GM23338 (cell line): ENCODE measurements at regions not wholly inside any gene's neighbourhood (a gene's known extent, or its start where the extent isn't known, plus 50 kb on each side); places are given as distances from the start of the nearest gene placed in this dataset.

ENCODE experiments used
- ATAC-seq: fragments of 200-7000 bp; cut with Tn5 transposase; 3 replicates; pipeline ENCODE4 v1.9.1; 2020
- DNase-seq: peaks from one replicate; pipeline ENCODE4 v3.0.0-alpha.2; 2015; ENCODE audit warnings: low spot score
- H2AFZ ChIP-seq: fragments of 200-600 bp; sonication (generic); 2 replicates; pipeline ENCODE4 v1.8.0; 2016; ENCODE audit warnings: antibody characterized with exemption, mild to moderate bottlenecking, moderate library complexity
- H3F3A ChIP-seq: fragments of 200-600 bp; sonication (generic); replicated peaks from 2 replicates; pipeline ENCODE4 v1.8.0; 2017; ENCODE audit warnings: antibody characterized with exemption, mixed run types, low read depth
- H3K27ac ChIP-seq: fragments of 200-600 bp; sonication (generic); 2 replicates; pipeline ENCODE4 v1.6.1; 2016; ENCODE audit warnings: low read depth
- H3K27me3 ChIP-seq: fragments of 200-600 bp; sonication (generic); 2 replicates; pipeline ENCODE4 v1.8.0; 2016; ENCODE audit warnings: mild to moderate bottlenecking, mixed run types, moderate library complexity; ENCODE audit not compliant: insufficient read depth
- H3K36me3 ChIP-seq: fragments of 200-600 bp; sonication (generic); 2 replicates; pipeline ENCODE4 v1.8.0; 2016; ENCODE audit warnings: mild to moderate bottlenecking; ENCODE audit not compliant: insufficient read depth
- H3K4me1 ChIP-seq: fragments of 200-600 bp; sonication (generic); 2 replicates; pipeline ENCODE4 v1.8.0; 2016; ENCODE audit warnings: mild to moderate bottlenecking, moderate library complexity; ENCODE audit not compliant: insufficient read depth
- H3K4me2 ChIP-seq: fragments of 200-600 bp; sonication (generic); 2 replicates; pipeline ENCODE4 v1.7.1; 2017; ENCODE audit warnings: mixed run types
- H3K4me3 ChIP-seq: fragments of 200-600 bp; sonication (generic); 2 replicates; pipeline ENCODE4 v1.6.1; 2016; ENCODE audit warnings: mixed run types
- H3K79me2 ChIP-seq: fragments of 200-600 bp; sonication (generic); replicated peaks from 2 replicates; pipeline ENCODE4 v1.8.0; 2017; ENCODE audit warnings: mild to moderate bottlenecking; ENCODE audit not compliant: insufficient read depth
- H3K9me2 ChIP-seq: fragments of 200-600 bp; sonication (generic); 2 replicates; pipeline ENCODE4 v1.8.0; 2017; ENCODE audit not compliant: insufficient read depth
- H4K20me1 ChIP-seq: fragments of 200-600 bp; sonication (generic); replicated peaks from 2 replicates; pipeline ENCODE4 v1.8.0; 2017; ENCODE audit warnings: mild to moderate bottlenecking; ENCODE audit not compliant: insufficient read depth
- H3K27ac Mint-ChIP-seq: 2 replicates; pipeline ENCODE4 v1.8.0; 2020; ENCODE audit warnings: inconsistent platforms, mild to moderate bottlenecking, moderate library complexity, mixed read lengths
- H3K27me3 Mint-ChIP-seq: 3 replicates; pipeline ENCODE4 v1.8.0; 2022; ENCODE audit warnings: low read depth, mild to moderate bottlenecking, moderate library complexity, mixed read lengths, inconsistent platforms; ENCODE audit not compliant: insufficient read depth, poor library complexity
- H3K36me3 Mint-ChIP-seq: 3 replicates; pipeline ENCODE4 v1.8.0; 2021; ENCODE audit warnings: low read depth, mild to moderate bottlenecking, inconsistent platforms, moderate library complexity, mixed read lengths
- H3K4me1 Mint-ChIP-seq: 3 replicates; pipeline ENCODE4 v1.8.0; 2020; ENCODE audit warnings: mild to moderate bottlenecking, inconsistent platforms, mixed read lengths
- H3K4me3 Mint-ChIP-seq: 3 replicates; pipeline ENCODE4 v1.8.0; 2021; ENCODE audit warnings: moderate library complexity, mild to moderate bottlenecking, inconsistent platforms, mixed read lengths
- H3K9me3 Mint-ChIP-seq: 3 replicates; pipeline ENCODE4 v1.8.0; 2020; ENCODE audit warnings: moderate library complexity, mild to moderate bottlenecking, inconsistent platforms, mixed read lengths
- CREB1 ChIP-seq: fragments of 250-450 bp; sonication (Bioruptor Pico); IDR thresholded peaks from 2 replicates; pipeline ENCODE4 v1.5.0; 2020; ENCODE audit warnings: low read depth, mild to moderate bottlenecking, moderate library complexity
- ETS1 ChIP-seq: IDR thresholded peaks from 2 replicates; pipeline ENCODE4 v1.6.1; 2016; ENCODE audit warnings: antibody characterized with exemption
- EZH2 ChIP-seq: fragments of 200-600 bp; sonication (generic); IDR thresholded peaks from one replicate; pipeline ENCODE4 v1.8.0; 2017; ENCODE audit warnings: antibody characterized with exemption, mild to moderate bottlenecking, low read depth; ENCODE audit not compliant: unreplicated experiment
- EZH2phosphoT487 ChIP-seq: fragments of 200-600 bp; sonication (generic); IDR thresholded peaks from one replicate; pipeline ENCODE4 v1.8.1; 2018; ENCODE audit warnings: antibody characterized with exemption; ENCODE audit not compliant: unreplicated experiment
- JUNB ChIP-seq: IDR thresholded peaks from one replicate; pipeline ENCODE4 v1.6.1; 2016; ENCODE audit warnings: antibody characterized with exemption; ENCODE audit not compliant: unreplicated experiment
- NANOG ChIP-seq: IDR thresholded peaks from 2 replicates; pipeline ENCODE4 v1.6.1; 2016; ENCODE audit warnings: antibody characterized with exemption, borderline replicate concordance
- POLR2AphosphoS5 ChIP-seq: IDR thresholded peaks from 2 replicates; pipeline ENCODE4 v1.6.1; 2016; ENCODE audit warnings: antibody characterized with exemption, low read depth
- STAT1 ChIP-seq: IDR thresholded peaks from one replicate; pipeline ENCODE4 v1.6.1; 2016; ENCODE audit warnings: antibody characterized with exemption; ENCODE audit not compliant: unreplicated experiment
- ZNF114 ChIP-seq: fragments of 250-450 bp; sonication (Bioruptor Pico); IDR thresholded peaks from 2 replicates; pipeline ENCODE4 v1.5.0; 2020; ENCODE audit warnings: mild to moderate bottlenecking, moderate library complexity
- ZNF331 ChIP-seq: fragments of 250-450 bp; sonication (Bioruptor Pico); IDR thresholded peaks from 2 replicates; pipeline ENCODE4 v1.5.0; 2020; ENCODE audit warnings: low read depth, mild to moderate bottlenecking, moderate library complexity
- TF ChIP-seq, protein P1 (sequence below), 2 experiments: fragments of 200-600 bp in 1 of 2; sonication (generic) in 1 of 2; conservative IDR thresholded peaks; 2 replicates each; pipeline versions ENCODE4 v1.5.1 to v1.6.1; 2016 to 2017; ENCODE audit warnings: antibody characterized with exemption in 2 of 2, low read depth in 2 of 2, mild to moderate bottlenecking in 2 of 2, moderate library complexity in 1 of 2
- TF ChIP-seq, protein P2 (sequence below): fragments of 250-450 bp; sonication (Bioruptor Pico); IDR thresholded peaks from 2 replicates; pipeline ENCODE4 v1.5.0; 2020; ENCODE audit warnings: mild to moderate bottlenecking, moderate library complexity
- TF ChIP-seq, protein P3 (sequence below): IDR thresholded peaks from one replicate; pipeline ENCODE4 v1.6.1; 2018; ENCODE audit warnings: antibody characterized with exemption; ENCODE audit not compliant: unreplicated experiment

GRCh38 chr15:36392676-36393266 is 186.7 kb upstream of the CDIN1 start:
- H3K27ac ChIP-seq, result no peak overlapping the region
- Mint-ChIP-seq H3K4me3 (no peak overlapping the region), H3K27me3 (no peaks in the 10 kb centered on the region), H3K36me3 (no peaks in the 10 kb centered on the region), H3K27ac (no peak overlapping the region), H3K9me3 (no peaks in the 10 kb centered on the region), H3K4me1 (no peaks in the 10 kb centered on the region)
- H3K79me2 ChIP-seq, result no peaks in the 10 kb centered on the region
- no peaks in the 10 kb centered on the region for H3K9me2 ChIP-seq
- H3K4me2 ChIP-seq, result no peak overlapping the region
- TF ChIP-seq, protein P1, sequence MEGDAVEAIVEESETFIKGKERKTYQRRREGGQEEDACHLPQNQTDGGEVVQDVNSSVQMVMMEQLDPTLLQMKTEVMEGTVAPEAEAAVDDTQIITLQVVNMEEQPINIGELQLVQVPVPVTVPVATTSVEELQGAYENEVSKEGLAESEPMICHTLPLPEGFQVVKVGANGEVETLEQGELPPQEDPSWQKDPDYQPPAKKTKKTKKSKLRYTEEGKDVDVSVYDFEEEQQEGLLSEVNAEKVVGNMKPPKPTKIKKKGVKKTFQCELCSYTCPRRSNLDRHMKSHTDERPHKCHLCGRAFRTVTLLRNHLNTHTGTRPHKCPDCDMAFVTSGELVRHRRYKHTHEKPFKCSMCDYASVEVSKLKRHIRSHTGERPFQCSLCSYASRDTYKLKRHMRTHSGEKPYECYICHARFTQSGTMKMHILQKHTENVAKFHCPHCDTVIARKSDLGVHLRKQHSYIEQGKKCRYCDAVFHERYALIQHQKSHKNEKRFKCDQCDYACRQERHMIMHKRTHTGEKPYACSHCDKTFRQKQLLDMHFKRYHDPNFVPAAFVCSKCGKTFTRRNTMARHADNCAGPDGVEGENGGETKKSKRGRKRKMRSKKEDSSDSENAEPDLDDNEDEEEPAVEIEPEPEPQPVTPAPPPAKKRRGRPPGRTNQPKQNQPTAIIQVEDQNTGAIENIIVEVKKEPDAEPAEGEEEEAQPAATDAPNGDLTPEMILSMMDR (conservative IDR thresholded peaks at IDR 0.05; ENCODE audit: low read depth in 2 of 2), result no peak
- TF ChIP-seq, protein P2, sequence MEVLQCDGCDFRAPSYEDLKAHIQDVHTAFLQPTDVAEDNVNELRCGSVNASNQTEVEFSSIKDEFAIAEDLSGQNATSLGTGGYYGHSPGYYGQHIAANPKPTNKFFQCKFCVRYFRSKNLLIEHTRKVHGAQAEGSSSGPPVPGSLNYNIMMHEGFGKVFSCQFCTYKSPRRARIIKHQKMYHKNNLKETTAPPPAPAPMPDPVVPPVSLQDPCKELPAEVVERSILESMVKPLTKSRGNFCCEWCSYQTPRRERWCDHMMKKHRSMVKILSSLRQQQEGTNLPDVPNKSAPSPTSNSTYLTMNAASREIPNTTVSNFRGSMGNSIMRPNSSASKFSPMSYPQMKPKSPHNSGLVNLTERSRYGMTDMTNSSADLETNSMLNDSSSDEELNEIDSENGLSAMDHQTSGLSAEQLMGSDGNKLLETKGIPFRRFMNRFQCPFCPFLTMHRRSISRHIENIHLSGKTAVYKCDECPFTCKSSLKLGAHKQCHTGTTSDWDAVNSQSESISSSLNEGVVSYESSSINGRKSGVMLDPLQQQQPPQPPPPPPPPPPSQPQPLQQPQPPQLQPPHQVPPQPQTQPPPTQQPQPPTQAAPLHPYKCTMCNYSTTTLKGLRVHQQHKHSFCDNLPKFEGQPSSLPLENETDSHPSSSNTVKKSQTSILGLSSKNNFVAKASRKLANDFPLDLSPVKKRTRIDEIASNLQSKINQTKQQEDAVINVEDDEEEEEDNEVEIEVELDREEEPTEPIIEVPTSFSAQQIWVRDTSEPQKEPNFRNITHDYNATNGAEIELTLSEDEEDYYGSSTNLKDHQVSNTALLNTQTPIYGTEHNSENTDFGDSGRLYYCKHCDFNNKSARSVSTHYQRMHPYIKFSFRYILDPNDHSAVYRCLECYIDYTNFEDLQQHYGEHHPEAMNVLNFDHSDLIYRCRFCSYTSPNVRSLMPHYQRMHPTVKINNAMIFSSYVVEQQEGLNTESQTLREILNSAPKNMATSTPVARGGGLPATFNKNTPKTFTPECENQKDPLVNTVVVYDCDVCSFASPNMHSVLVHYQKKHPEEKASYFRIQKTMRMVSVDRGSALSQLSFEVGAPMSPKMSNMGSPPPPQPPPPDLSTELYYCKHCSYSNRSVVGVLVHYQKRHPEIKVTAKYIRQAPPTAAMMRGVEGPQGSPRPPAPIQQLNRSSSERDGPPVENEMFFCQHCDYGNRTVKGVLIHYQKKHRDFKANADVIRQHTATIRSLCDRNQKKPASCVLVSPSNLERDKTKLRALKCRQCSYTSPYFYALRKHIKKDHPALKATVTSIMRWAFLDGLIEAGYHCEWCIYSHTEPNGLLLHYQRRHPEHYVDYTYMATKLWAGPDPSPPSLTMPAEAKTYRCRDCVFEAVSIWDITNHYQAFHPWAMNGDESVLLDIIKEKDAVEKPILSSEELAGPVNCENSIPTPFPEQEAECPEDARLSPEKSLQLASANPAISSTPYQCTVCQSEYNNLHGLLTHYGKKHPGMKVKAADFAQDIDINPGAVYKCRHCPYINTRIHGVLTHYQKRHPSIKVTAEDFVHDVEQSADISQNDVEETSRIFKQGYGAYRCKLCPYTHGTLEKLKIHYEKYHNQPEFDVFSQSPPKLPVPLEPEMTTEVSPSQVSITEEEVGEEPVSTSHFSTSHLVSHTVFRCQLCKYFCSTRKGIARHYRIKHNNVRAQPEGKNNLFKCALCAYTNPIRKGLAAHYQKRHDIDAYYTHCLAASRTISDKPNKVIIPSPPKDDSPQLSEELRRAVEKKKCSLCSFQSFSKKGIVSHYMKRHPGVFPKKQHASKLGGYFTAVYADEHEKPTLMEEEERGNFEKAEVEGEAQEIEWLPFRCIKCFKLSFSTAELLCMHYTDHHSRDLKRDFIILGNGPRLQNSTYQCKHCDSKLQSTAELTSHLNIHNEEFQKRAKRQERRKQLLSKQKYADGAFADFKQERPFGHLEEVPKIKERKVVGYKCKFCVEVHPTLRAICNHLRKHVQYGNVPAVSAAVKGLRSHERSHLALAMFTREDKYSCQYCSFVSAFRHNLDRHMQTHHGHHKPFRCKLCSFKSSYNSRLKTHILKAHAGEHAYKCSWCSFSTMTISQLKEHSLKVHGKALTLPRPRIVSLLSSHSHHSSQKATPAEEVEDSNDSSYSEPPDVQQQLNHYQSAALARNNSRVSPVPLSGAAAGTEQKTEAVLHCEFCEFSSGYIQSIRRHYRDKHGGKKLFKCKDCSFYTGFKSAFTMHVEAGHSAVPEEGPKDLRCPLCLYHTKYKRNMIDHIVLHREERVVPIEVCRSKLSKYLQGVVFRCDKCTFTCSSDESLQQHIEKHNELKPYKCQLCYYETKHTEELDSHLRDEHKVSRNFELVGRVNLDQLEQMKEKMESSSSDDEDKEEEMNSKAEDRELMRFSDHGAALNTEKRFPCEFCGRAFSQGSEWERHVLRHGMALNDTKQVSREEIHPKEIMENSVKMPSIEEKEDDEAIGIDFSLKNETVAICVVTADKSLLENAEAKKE (CRISPR knock-in tag), result no peak
- no peak for TF ChIP-seq STAT1
- TF ChIP-seq ZNF114 (CRISPR knock-in tag), result no peak
- no peak for TF ChIP-seq CREB1 (CRISPR knock-in tag)
- no peak for TF ChIP-seq ZNF331 (CRISPR knock-in tag)
- TF ChIP-seq EZH2phosphoT487, result no peak
- no peak for TF ChIP-seq NANOG
- TF ChIP-seq, protein P3, sequence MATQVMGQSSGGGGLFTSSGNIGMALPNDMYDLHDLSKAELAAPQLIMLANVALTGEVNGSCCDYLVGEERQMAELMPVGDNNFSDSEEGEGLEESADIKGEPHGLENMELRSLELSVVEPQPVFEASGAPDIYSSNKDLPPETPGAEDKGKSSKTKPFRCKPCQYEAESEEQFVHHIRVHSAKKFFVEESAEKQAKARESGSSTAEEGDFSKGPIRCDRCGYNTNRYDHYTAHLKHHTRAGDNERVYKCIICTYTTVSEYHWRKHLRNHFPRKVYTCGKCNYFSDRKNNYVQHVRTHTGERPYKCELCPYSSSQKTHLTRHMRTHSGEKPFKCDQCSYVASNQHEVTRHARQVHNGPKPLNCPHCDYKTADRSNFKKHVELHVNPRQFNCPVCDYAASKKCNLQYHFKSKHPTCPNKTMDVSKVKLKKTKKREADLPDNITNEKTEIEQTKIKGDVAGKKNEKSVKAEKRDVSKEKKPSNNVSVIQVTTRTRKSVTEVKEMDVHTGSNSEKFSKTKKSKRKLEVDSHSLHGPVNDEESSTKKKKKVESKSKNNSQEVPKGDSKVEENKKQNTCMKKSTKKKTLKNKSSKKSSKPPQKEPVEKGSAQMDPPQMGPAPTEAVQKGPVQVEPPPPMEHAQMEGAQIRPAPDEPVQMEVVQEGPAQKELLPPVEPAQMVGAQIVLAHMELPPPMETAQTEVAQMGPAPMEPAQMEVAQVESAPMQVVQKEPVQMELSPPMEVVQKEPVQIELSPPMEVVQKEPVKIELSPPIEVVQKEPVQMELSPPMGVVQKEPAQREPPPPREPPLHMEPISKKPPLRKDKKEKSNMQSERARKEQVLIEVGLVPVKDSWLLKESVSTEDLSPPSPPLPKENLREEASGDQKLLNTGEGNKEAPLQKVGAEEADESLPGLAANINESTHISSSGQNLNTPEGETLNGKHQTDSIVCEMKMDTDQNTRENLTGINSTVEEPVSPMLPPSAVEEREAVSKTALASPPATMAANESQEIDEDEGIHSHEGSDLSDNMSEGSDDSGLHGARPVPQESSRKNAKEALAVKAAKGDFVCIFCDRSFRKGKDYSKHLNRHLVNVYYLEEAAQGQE, result no peak
- no peak for TF ChIP-seq EZH2
- no peak for TF ChIP-seq ETS1
- TF ChIP-seq POLR2AphosphoS5, result no peak
- TF ChIP-seq JUNB, result no peak
- no peak overlapping the region; the same call in 1 of the 2 replicates for H2AFZ ChIP-seq
- no peaks in the 10 kb centered on the region for H3F3A ChIP-seq
- H4K20me1 ChIP-seq, result no peaks in the 10 kb centered on the region
- ATAC-seq (no peak), DNase-seq (no peak)
- H3K4me3 ChIP-seq, result no peak overlapping the region
- H3K27me3 ChIP-seq, result no peaks in the 10 kb centered on the region
- no peaks in the 10 kb centered on the region for H3K36me3 ChIP-seq
- H3K4me1 ChIP-seq, result no peaks in the 10 kb centered on the region
